CD4-positive, alpha-beta T cell (primary cell): ENCODE measurements at regions not wholly inside any gene's neighbourhood (a gene's known extent, or its start where the extent isn't known, plus 50 kb on each side); places are given as distances from the start of the nearest gene placed in this dataset.

Experiments used
- ATAC-seq: fragments of 200-7000 bp; cut with Tn5 transposase; one replicate; pipeline ENCODE4 v1.10.0; 2022; ENCODE audit warnings: mild to moderate bottlenecking; ENCODE audit not compliant: poor library complexity
- CTCF ChIA-PET: fragments of 350-600 bp; sonication (Branson Sonifier 250); formaldehyde crosslinking; loops from one replicate; lab custom pipeline; 2021; ENCODE audit warnings: antibody characterized with exemption, inconsistent platforms; lab: Charles Lee
- POLR2A ChIA-PET: fragments of 350-600 bp; sonication (Branson Sonifier 250); formaldehyde crosslinking; loops from one replicate; lab custom pipeline; 2021; ENCODE audit warnings: antibody characterized with exemption, inconsistent platforms; lab: Charles Lee
- DNase-seq, 14 experiments: peaks; one replicate each; pipeline ENCODE4 v3.0.0-alpha.2; 2013 to 2020; ENCODE audit warnings: mixed read lengths in 2 of 14
- H3K27ac ChIP-seq, 2 donors: one replicate each; pipeline versions ENCODE4 v1.5.1 to v1.7.0; 2013; ENCODE audit warnings: low read length in 2 of 2, low read depth in 1 of 2, mild to moderate bottlenecking in 1 of 2
- H3K27me3 ChIP-seq, 2 experiments: 1 replicate in 1 of 2; 2 replicates in 1 of 2; pipeline versions ENCODE4 v1.6.1 to v1.7.0; 2013; ENCODE audit warnings: low read length in 2 of 2, control low read depth in 1 of 2, mild to moderate bottlenecking in 1 of 2, moderate library complexity in 1 of 2; ENCODE audit not compliant: insufficient read depth in 2 of 2, control insufficient read depth in 1 of 2
- H3K36me3 ChIP-seq: one replicate; pipeline ENCODE4 v1.6.1; 2013; ENCODE audit warnings: low read length, control low read depth; ENCODE audit not compliant: insufficient read depth
- H3K4me1 ChIP-seq: one replicate; pipeline ENCODE4 v1.6.1; 2013; ENCODE audit warnings: low read length, control low read depth; ENCODE audit not compliant: insufficient read depth
- H3K4me3 ChIP-seq: one replicate; pipeline ENCODE4 v1.5.1; 2013; ENCODE audit warnings: mild to moderate bottlenecking, low read length, moderate library complexity
- H3K9me3 ChIP-seq, 2 experiments: 1 replicate in 1 of 2; 2 replicates in 1 of 2; pipeline versions ENCODE4 v1.6.1 to v1.7.0; 2013; ENCODE audit warnings: low read length in 2 of 2, mild to moderate bottlenecking in 2 of 2, control low read depth in 1 of 2, moderate library complexity in 1 of 2; ENCODE audit not compliant: control insufficient read depth in 1 of 2, insufficient read depth in 1 of 2
- H3K27ac Mint-ChIP-seq: one replicate; pipeline ENCODE4 v1.8.0; 2020; ENCODE audit warnings: mixed read lengths
- H3K27me3 Mint-ChIP-seq: one replicate; pipeline ENCODE4 v1.8.0; 2021; ENCODE audit warnings: mixed read lengths
- H3K36me3 Mint-ChIP-seq: one replicate; pipeline ENCODE4 v1.8.0; 2021; ENCODE audit warnings: low read depth, mixed read lengths
- H3K4me1 Mint-ChIP-seq: one replicate; pipeline ENCODE4 v1.8.0; 2021; ENCODE audit warnings: low read depth, mixed read lengths
- H3K4me3 Mint-ChIP-seq: one replicate; pipeline ENCODE4 v1.8.0; 2020; ENCODE audit warnings: mild to moderate bottlenecking, mixed read lengths
- H3K9me3 Mint-ChIP-seq: one replicate; pipeline ENCODE4 v1.8.0; 2020; ENCODE audit warnings: mixed read lengths
- CTCF ChIP-seq: fragments of 200-600 bp; IDR thresholded peaks from one replicate; pipeline ENCODE4 v1.8.0; 2022; ENCODE audit warnings: antibody characterized with exemption, mild to moderate bottlenecking
- intact Hi-C, 2 experiments: fragments of 100-400 bp; cut with DNase I in 1 of 2; cut with micrococcal nuclease in 1 of 2; formaldehyde crosslinking; loops; one replicate each; pipeline versions ENCODE4 v1.15.1 to v1.9.0; 2023 to 2025; cut with DNase I, micrococcal nuclease

- CTCF ChIA-PET: interaction anchor here (0.6 to 1.2 kb wide), 2 partner anchors 13 to 482 kb away, joined by 3 read pairs; no protein-coding TSS in a partner anchor
- Mint-ChIP-seq H3K27me3 (peaks cover 6% of the 10 kb centered on the region), H3K4me3 (no peak overlapping the region), H3K4me1 (no peaks in the 10 kb centered on the region), H3K36me3 (no peaks in the 10 kb centered on the region), H3K9me3 (peaks cover 5% of the 10 kb centered on the region), H3K27ac (no peak overlapping the region)
- H3K4me1 ChIP-seq: no peaks in the 10 kb centered on the region
- ATAC-seq: no peak
- no peak for TF ChIP-seq CTCF
- H3K4me3 ChIP-seq: no peak overlapping the region
- H3K9me3 ChIP-seq: peaks cover 0 to 18% of the 10 kb centered on the region in 2 experiments
- H3K36me3 ChIP-seq: no peaks in the 10 kb centered on the region
- peaks cover 2 to 5% of the 10 kb centered on the region in 2 experiments for H3K27me3 ChIP-seq
- no peak overlapping the region for H3K27ac ChIP-seq
- POLR2A ChIA-PET: no interaction called here
- intact Hi-C loops: no loop called here
- no peak for DNase-seq
These were observed 250.9 kb downstream of the ANKRD60 start for GRCh38 chr20:57977569-57977968.

GRCh38 chr20:57977141-57977540 is 251.3 kb downstream of the ANKRD60 start:
- ATAC-seq: no peak
- no peak for TF ChIP-seq CTCF

GRCh38 chr20:57974863-57975262 is 253.6 kb downstream of the ANKRD60 start:
- Histone ChIP-seq H3K4me3 (no peak overlapping the region), H3K4me1 (no peaks in the 10 kb centered on the region), H3K27ac (no peak overlapping the region), H3K9me3 (peaks cover 0 to 18% of the 10 kb centered on the region in 2 experiments), H3K27me3 (peaks cover 0 to 5% of the 10 kb centered on the region in 2 experiments), H3K36me3 (no peaks in the 10 kb centered on the region)
- no peak for TF ChIP-seq CTCF
- no peak overlapping the region for H3K27ac Mint-ChIP-seq
- ChIA-PET POLR2A (no interaction called here), CTCF (no interaction called here)
- H3K36me3 Mint-ChIP-seq: no peaks in the 10 kb centered on the region
- no peaks in the 10 kb centered on the region for H3K27me3 Mint-ChIP-seq
- intact Hi-C loops: no loop called here
- no peak for DNase-seq
- no peaks in the 10 kb centered on the region for H3K4me1 Mint-ChIP-seq
- no peak overlapping the region for H3K4me3 Mint-ChIP-seq
- ATAC-seq: no peak
- peaks cover 5% of the 10 kb centered on the region for H3K9me3 Mint-ChIP-seq

More at GRCh38 chr20:57977141-57977540, 251.3 kb downstream of the ANKRD60 start:
- H3K9me3 Mint-ChIP-seq: peaks cover 5% of the 10 kb centered on the region
- ChIA-PET POLR2A (no interaction called here), CTCF (interaction anchor here (0.6 kb wide), 1 partner anchor 481 kb away, joined by 3 read pairs; no protein-coding TSS in a partner anchor)
- intact Hi-C loops: no loop called here
- Histone ChIP-seq H3K27me3 (peaks cover 0 to 5% of the 10 kb centered on the region in 2 experiments), H3K27ac (no peak overlapping the region), H3K9me3 (peaks cover 0 to 18% of the 10 kb centered on the region in 2 experiments), H3K4me3 (no peak overlapping the region), H3K4me1 (no peaks in the 10 kb centered on the region), H3K36me3 (no peaks in the 10 kb centered on the region)
- no peak for DNase-seq
- H3K27me3 Mint-ChIP-seq: peaks cover 6% of the 10 kb centered on the region
- no peaks in the 10 kb centered on the region for H3K36me3 Mint-ChIP-seq
- no peaks in the 10 kb centered on the region for H3K4me1 Mint-ChIP-seq
- H3K27ac Mint-ChIP-seq: no peak overlapping the region
- H3K4me3 Mint-ChIP-seq: no peak overlapping the region
